Peyer's patch (tissue), 4 donors: ENCODE measurements at regions not wholly inside any gene's neighbourhood (a gene's known extent, or its start where the extent isn't known, plus 50 kb on each side); places are given as distances from the start of the nearest gene placed in this dataset.

Experiments
- CTCF ChIP-seq, 6 experiments: fragments of 450-650 bp in 4 of 6; fragments of 200-600 bp in 2 of 6; sonication (generic) in 1 of 6; IDR thresholded peaks; one replicate each; pipeline ENCODE4 v1.5.1; 2017 to 2019; ENCODE audit warnings: antibody characterized with exemption in 6 of 6, mild to moderate bottlenecking in 3 of 6, moderate library complexity in 1 of 6
- POLR2A ChIP-seq, 2 donors: fragments of 450-650 bp; IDR thresholded peaks; one replicate each; pipeline ENCODE4 v1.5.1; 2017; ENCODE audit warnings: antibody characterized with exemption in 2 of 2, mild to moderate bottlenecking in 2 of 2, moderate library complexity in 2 of 2

GRCh38 chr7:110056331-110056730, 1034.6 kb upstream of the LRRN3 start:
- TF ChIP-seq CTCF (IDR thresholded peaks at IDR 0.05) (no peak), POLR2A (IDR thresholded peaks at IDR 0.05) (no peak)
